ENCODE measurements at regions not wholly inside any gene's neighbourhood (a gene's known extent, or its start where the extent isn't known, plus 50 kb on each side); places are given as distances from the start of the nearest gene placed in this dataset.
A peak's percentile ranks its signal among the peaks of the same experiment; 100 is the strongest.

GRCh38 chr14:101235335-101236103 lies 325.8 kb upstream of the DIO3 start:
- DNase-seq (ENCODE audit: low read depth), result peak; percentile 51
- peak; percentile 81 for TF ChIP-seq CTCF (IDR thresholded peaks at IDR 0.05; ENCODE audit: insufficient read depth, low read depth, low read length)
- H3K4me3 ChIP-seq (ENCODE audit: low read depth, low read length), result no peak overlapping the region

GRCh38 chr14:101236496-101237251 lies 324.6 kb upstream of the DIO3 start:
- no peak overlapping the region for H3K4me3 ChIP-seq (ENCODE audit: low read depth, low read length)
- no peak for TF ChIP-seq CTCF (IDR thresholded peaks at IDR 0.05; ENCODE audit: insufficient read depth, low read depth, low read length)
- DNase-seq (ENCODE audit: low read depth), result no peak

GRCh38 chr14:101237252-101237616 lies 324.1 kb upstream of the DIO3 start:
- no peak for TF ChIP-seq CTCF (IDR thresholded peaks at IDR 0.05; ENCODE audit: insufficient read depth, low read depth, low read length)
- no peak overlapping the region for H3K4me3 ChIP-seq (ENCODE audit: low read depth, low read length)
- no peak for DNase-seq (ENCODE audit: low read depth)

GRCh38 chr14:101239065-101239464 lies 322.2 kb upstream of the DIO3 start:
- TF ChIP-seq CTCF (IDR thresholded peaks at IDR 0.05; ENCODE audit: insufficient read depth, low read depth, low read length), result no peak
- H3K4me3 ChIP-seq (ENCODE audit: low read depth, low read length), result no peak overlapping the region
- no peak for DNase-seq (ENCODE audit: low read depth)

- TF ChIP-seq CTCF (IDR thresholded peaks at IDR 0.05; ENCODE audit: insufficient read depth, low read depth, low read length), result no peak
- no peak overlapping the region for H3K4me3 ChIP-seq (ENCODE audit: low read depth, low read length)
- no peak for DNase-seq (ENCODE audit: low read depth)
These were observed 320.1 kb upstream of the DIO3 start for GRCh38 chr14:101241147-101241546.

- H3K4me3 ChIP-seq (ENCODE audit: low read depth, low read length), result no peak overlapping the region
- no peak for TF ChIP-seq CTCF (IDR thresholded peaks at IDR 0.05; ENCODE audit: insufficient read depth, low read depth, low read length)
- no peak for DNase-seq (ENCODE audit: low read depth)
These were observed 319.5 kb upstream of the DIO3 start for GRCh38 chr14:101241807-101242278.
